ENCODE measurements at regions not wholly inside any gene's neighbourhood (a gene's known extent, or its start where the extent isn't known, plus 50 kb on each side); places are given as distances from the start of the nearest gene placed in this dataset.

DNA sequence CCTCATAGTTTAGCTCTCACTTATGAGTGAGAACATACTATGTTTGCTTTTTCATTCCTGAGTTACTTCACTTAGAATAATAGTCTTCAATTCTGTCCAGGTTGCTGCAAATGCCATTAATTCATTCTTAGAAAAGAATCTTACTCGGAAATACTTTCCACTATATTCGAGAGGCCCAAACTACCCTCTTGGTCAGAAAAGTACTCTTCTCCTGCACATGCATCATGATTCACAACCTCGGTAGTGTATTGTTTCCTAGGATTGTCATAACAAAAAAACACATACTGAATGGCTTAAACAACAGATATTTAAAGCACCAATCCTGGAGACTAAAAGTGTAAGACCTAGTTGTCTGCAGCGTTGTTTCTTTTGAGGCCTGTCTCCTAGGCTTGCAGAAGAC is 364.0 kb upstream of the SLC14A2 start:
- Histone ChIP-seq H3K4me3 (ENCODE audit: low read length) (no peak overlapping the region), H3K27ac (ENCODE audit: low read depth in 1 of 2, low read length in 2 of 2) (no peak overlapping the region), H3K36me3 (ENCODE audit: insufficient read depth, low read length) (no peaks in the 10 kb centered on the region), H3K9me3 (ENCODE audit: control insufficient read depth in 1 of 2, insufficient read depth in 1 of 2, low read length in 2 of 2) (peaks cover 0 to 4% of the 10 kb centered on the region in 2 experiments), H3K4me1 (ENCODE audit: insufficient read depth, low read length) (no peaks in the 10 kb centered on the region), H3K27me3 (ENCODE audit: control insufficient read depth in 1 of 2, insufficient read depth in 2 of 2, low read length in 2 of 2) (no peaks in the 10 kb centered on the region)
- DNase-seq (no peak), ATAC-seq (ENCODE audit: poor library complexity) (no peak)
- no peaks in the 10 kb centered on the region for H3K4me1 Mint-ChIP-seq (ENCODE audit: low read depth)
- intact Hi-C loops (cut with DNase I, micrococcal nuclease) = no loop called here
- no peak overlapping the region for H3K4me3 Mint-ChIP-seq
- peaks cover 5% of the 10 kb centered on the region for H3K27me3 Mint-ChIP-seq
- TF ChIP-seq, protein P1, sequence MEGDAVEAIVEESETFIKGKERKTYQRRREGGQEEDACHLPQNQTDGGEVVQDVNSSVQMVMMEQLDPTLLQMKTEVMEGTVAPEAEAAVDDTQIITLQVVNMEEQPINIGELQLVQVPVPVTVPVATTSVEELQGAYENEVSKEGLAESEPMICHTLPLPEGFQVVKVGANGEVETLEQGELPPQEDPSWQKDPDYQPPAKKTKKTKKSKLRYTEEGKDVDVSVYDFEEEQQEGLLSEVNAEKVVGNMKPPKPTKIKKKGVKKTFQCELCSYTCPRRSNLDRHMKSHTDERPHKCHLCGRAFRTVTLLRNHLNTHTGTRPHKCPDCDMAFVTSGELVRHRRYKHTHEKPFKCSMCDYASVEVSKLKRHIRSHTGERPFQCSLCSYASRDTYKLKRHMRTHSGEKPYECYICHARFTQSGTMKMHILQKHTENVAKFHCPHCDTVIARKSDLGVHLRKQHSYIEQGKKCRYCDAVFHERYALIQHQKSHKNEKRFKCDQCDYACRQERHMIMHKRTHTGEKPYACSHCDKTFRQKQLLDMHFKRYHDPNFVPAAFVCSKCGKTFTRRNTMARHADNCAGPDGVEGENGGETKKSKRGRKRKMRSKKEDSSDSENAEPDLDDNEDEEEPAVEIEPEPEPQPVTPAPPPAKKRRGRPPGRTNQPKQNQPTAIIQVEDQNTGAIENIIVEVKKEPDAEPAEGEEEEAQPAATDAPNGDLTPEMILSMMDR (IDR thresholded peaks at IDR 0.05) = no peak
- H3K9me3 Mint-ChIP-seq = no peaks in the 10 kb centered on the region
- ChIA-PET POLR2A (no interaction called here), CTCF (no interaction called here)
- H3K36me3 Mint-ChIP-seq (ENCODE audit: low read depth) = no peaks in the 10 kb centered on the region
- no peak overlapping the region for H3K27ac Mint-ChIP-seq

DNA sequence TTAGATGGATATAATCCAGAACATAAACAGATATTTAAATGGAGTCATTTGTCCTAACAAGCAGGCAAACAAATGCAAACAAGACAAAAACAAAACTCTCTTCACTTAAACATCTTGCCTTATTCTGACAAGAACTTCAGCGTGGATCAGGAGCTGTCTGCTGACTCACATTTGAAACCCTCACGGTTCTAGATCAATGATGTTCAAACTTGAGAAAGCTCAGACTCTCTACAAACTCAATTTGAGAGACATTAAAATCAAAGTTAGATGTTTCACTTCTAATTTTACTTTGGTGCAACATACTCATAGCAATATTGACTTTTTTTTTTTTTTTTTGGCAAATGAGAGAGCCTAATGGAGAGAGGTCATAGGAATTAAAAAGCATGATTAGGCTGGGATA is 362.8 kb upstream of the SLC14A2 start:
- ChIA-PET POLR2A (no interaction called here), CTCF (no interaction called here)
- ATAC-seq (ENCODE audit: poor library complexity) (no peak), DNase-seq (no peak)
- H3K27me3 Mint-ChIP-seq = peaks cover 5% of the 10 kb centered on the region
- Histone ChIP-seq H3K27me3 (ENCODE audit: control insufficient read depth in 1 of 2, insufficient read depth in 2 of 2, low read length in 2 of 2) (no peaks in the 10 kb centered on the region), H3K27ac (ENCODE audit: low read depth in 1 of 2, low read length in 2 of 2) (no peak overlapping the region), H3K36me3 (ENCODE audit: insufficient read depth, low read length) (no peaks in the 10 kb centered on the region), H3K4me3 (ENCODE audit: low read length) (no peak overlapping the region), H3K4me1 (ENCODE audit: insufficient read depth, low read length) (no peaks in the 10 kb centered on the region), H3K9me3 (ENCODE audit: control insufficient read depth in 1 of 2, insufficient read depth in 1 of 2, low read length in 2 of 2) (peaks cover 0 to 4% of the 10 kb centered on the region in 2 experiments)
- no peak overlapping the region for H3K27ac Mint-ChIP-seq
- H3K4me1 Mint-ChIP-seq (ENCODE audit: low read depth) = no peaks in the 10 kb centered on the region
- intact Hi-C loops (cut with DNase I, micrococcal nuclease) = no loop called here
- TF ChIP-seq, protein P1 (IDR thresholded peaks at IDR 0.05) = no peak
- no peak overlapping the region for H3K4me3 Mint-ChIP-seq
- H3K9me3 Mint-ChIP-seq = no peaks in the 10 kb centered on the region
- H3K36me3 Mint-ChIP-seq (ENCODE audit: low read depth) = no peaks in the 10 kb centered on the region

DNA sequence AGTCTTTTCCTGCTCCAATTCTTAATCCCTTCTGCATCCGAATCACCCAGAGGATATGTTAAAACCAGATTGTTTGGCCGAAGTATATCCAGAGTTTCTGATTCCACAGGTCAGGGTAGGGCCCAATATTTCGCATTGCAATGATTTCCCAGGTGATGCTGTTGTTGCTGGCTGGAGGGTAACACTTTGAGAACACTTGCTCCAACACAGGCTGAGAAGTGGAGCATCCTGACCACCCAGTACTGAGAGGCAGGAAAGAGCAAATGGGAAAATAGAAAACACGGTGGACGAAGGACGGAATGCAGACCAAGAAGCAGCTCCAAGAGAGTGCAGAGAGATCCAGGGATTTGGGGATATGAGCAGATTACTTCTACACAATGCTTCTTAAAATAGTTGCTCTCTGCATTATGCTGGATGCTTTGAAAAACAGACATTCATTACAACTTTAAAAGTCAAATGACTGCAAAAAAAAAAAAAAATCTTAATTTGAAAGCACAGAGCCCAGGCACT is 362.2 kb upstream of the SLC14A2 start:
- no peak overlapping the region for H3K27ac Mint-ChIP-seq
- peaks cover 0 to 4% of the 10 kb centered on the region in 2 experiments for H3K9me3 ChIP-seq (ENCODE audit: control insufficient read depth in 1 of 2, insufficient read depth in 1 of 2, low read length in 2 of 2)
- H3K27ac ChIP-seq (ENCODE audit: low read depth in 1 of 2, low read length in 2 of 2) = no peak overlapping the region
- DNase-seq = no peak
- H3K9me3 Mint-ChIP-seq = no peaks in the 10 kb centered on the region
- ChIA-PET CTCF (interaction anchor here (0.7 kb wide), 1 partner anchor 684 kb away, joined by 3 read pairs; no protein-coding TSS in a partner anchor), POLR2A (no interaction called here)
- H3K27me3 Mint-ChIP-seq = peaks cover 5% of the 10 kb centered on the region
- no peaks in the 10 kb centered on the region for H3K4me1 ChIP-seq (ENCODE audit: insufficient read depth, low read length)
- H3K36me3 Mint-ChIP-seq (ENCODE audit: low read depth) = no peaks in the 10 kb centered on the region
- no peaks in the 10 kb centered on the region for H3K4me1 Mint-ChIP-seq (ENCODE audit: low read depth)
- no peaks in the 10 kb centered on the region for H3K27me3 ChIP-seq (ENCODE audit: control insufficient read depth in 1 of 2, insufficient read depth in 2 of 2, low read length in 2 of 2)
- no peaks in the 10 kb centered on the region for H3K36me3 ChIP-seq (ENCODE audit: insufficient read depth, low read length)
- H3K4me3 Mint-ChIP-seq = no peak overlapping the region
- TF ChIP-seq, protein P1 (IDR thresholded peaks at IDR 0.05) = no peak
- no peak for ATAC-seq (ENCODE audit: poor library complexity)
- intact Hi-C loops (cut with DNase I, micrococcal nuclease) = no loop called here
- no peak overlapping the region for H3K4me3 ChIP-seq (ENCODE audit: low read length)
